ENCODE measurements at regions not wholly inside any gene's neighbourhood (a gene's known extent, or its start where the extent isn't known, plus 50 kb on each side); places are given as distances from the start of the nearest gene placed in this dataset.
"Not testable (repeated sequence)": the region's sequence is repeated elsewhere in the genome, so short reads cannot be mapped to it uniquely, and the experiment has no call there.

GRCh38 chr10:71088054-71088453 lies 124.3 kb upstream of the UNC5B start (continued):
- TF ChIP-seq ZNF592 (IDR thresholded peaks at IDR 0.05) (no peak), SAFB2 (IDR thresholded peaks at IDR 0.05; ENCODE audit: borderline replicate concordance, low read depth, low read length, severe bottlenecking) (no peak), ZNF212 (CRISPR knock-in tag; IDR thresholded peaks at IDR 0.05) (no peak)

- H3K4me2 ChIP-seq (ENCODE audit: insufficient read depth, low read length); H3K27ac ChIP-seq (ENCODE audit: extremely low read depth, low read depth, low read length); H4K20me1 ChIP-seq (replicated peaks; ENCODE audit: control insufficient read depth, insufficient read depth, low read length); FAIRE-seq; H3K4me1 ChIP-seq (replicated peaks in 1 of 2; ENCODE audit: control insufficient read depth in 2 of 2, insufficient read depth in 2 of 2, low read length in 2 of 2); CTCF ChIA-PET (ENCODE audit: low intra/inter-chr PET ratio); H3K9me3 ChIP-seq (replicated peaks; ENCODE audit: control insufficient read depth, insufficient read depth, low read depth, low read length); BruUV-seq (replicated peaks); H3K9ac ChIP-seq (ENCODE audit: insufficient read depth in 1 of 2, low read depth in 2 of 2, low read length in 2 of 2); DNase-seq (ENCODE audit: extremely low read depth in 1 of 4, low spot score in 3 of 4); H2AFZ ChIP-seq (ENCODE audit: low read depth, low read length); ATAC-seq; in situ Hi-C loops (cut with MboI); intact Hi-C loops (cut with micrococcal nuclease); H3K4me3 ChIP-seq; H3K79me2 ChIP-seq (ENCODE audit: control insufficient read depth, insufficient read depth, low read length); H3K9me1 ChIP-seq (ENCODE audit: control insufficient read depth, insufficient read depth, low read length); H3K36me3 ChIP-seq (ENCODE audit: control insufficient read depth, insufficient read depth, low read length); TF ChIP-seq ATF3 (CRISPR knock-in tag; conservative IDR thresholded peaks at IDR 0.05); CEBPG (CRISPR knock-in tag; IDR thresholded peaks at IDR 0.05): not testable (repeated sequence)
- under 1% methylated on average over 7 of the region's 7 CpGs for WGBS (ENCODE audit: insufficient coverage, low coverage, missing lambda C conversion rate)
- H3K27me3 ChIP-seq (ENCODE audit: control insufficient read depth in 2 of 2, insufficient read depth in 2 of 2, low read length in 2 of 2) = peaks cover 13 to 54% of the 10 kb centered on the region in 2 experiments; a peak in 4 of 5 replicates
- POLR2A ChIA-PET = interaction anchor here (1.3 kb wide), 1 partner anchor 13 kb away, joined by 3 read pairs; no protein-coding TSS in a partner anchor
- TF ChIP-seq ATF3 (IDR thresholded peaks at IDR 0.05) = peak; percentile 23; the same call in 1 of the 2 replicates
- peak; percentile 58; the same call in 1 of the 2 replicates for TF ChIP-seq ZNF316 (IDR thresholded peaks at IDR 0.05)
- peak; percentile 43; the same call in 1 of the 2 replicates for TF ChIP-seq C11orf30 (IDR thresholded peaks at IDR 0.05; ENCODE audit: low read depth)
- TF ChIP-seq CEBPG (tag; conservative IDR thresholded peaks at IDR 0.05 in 1 of 2, IDR thresholded peaks at IDR 0.05 in 1 of 2) = 0 out of 4 replicates have a peak, but pooled peaks of 1 of the 2 experiments have one; percentile 15
- peak; percentile 22; the same call in 1 of the 2 replicates for TF ChIP-seq CTBP1 (IDR thresholded peaks at IDR 0.05; ENCODE audit: borderline replicate concordance)
These were observed 123.8 kb upstream of the UNC5B start for GRCh38 chr10:71088578-71088977.

Measured in K562 (cell line).